SJSA1 (cell line): ENCODE measurements at regions not wholly inside any gene's neighbourhood (a gene's known extent, or its start where the extent isn't known, plus 50 kb on each side); places are given as distances from the start of the nearest gene placed in this dataset.

Source experiments
- DNase-seq, 2 experiments: peaks; one replicate each; pipeline ENCODE4 v3.0.0-alpha.2; 2015 to 2020; ENCODE audit warnings: low spot score in 2 of 2, low read depth in 1 of 2
- H3K27ac ChIP-seq: fragments of 250-450 bp; sonication (Bioruptor Pico); 2 replicates; pipeline ENCODE4 v1.5.1; 2020; ENCODE audit warnings: mild to moderate bottlenecking, moderate library complexity
- H3K27me3 ChIP-seq: fragments of 250-450 bp; sonication (Bioruptor Pico); replicated peaks from 2 replicates; pipeline ENCODE4 v1.5.1; 2020; ENCODE audit warnings: mild to moderate bottlenecking, moderate library complexity
- H3K36me3 ChIP-seq: fragments of 250-450 bp; sonication (Bioruptor Pico); 2 replicates; pipeline ENCODE4 v1.5.1; 2020; ENCODE audit warnings: mild to moderate bottlenecking
- H3K4me1 ChIP-seq: fragments of 250-450 bp; sonication (Bioruptor Pico); replicated peaks from 2 replicates; pipeline ENCODE4 v1.6.1; 2021; ENCODE audit warnings: mild to moderate bottlenecking
- H3K4me3 ChIP-seq: fragments of 250-450 bp; sonication (Bioruptor Pico); 2 replicates; pipeline ENCODE4 v1.5.1; 2020; ENCODE audit warnings: mild to moderate bottlenecking
- H3K9me3 ChIP-seq: fragments of 250-450 bp; sonication (Bioruptor Pico); replicated peaks from 2 replicates; pipeline ENCODE4 v1.5.1; 2020; ENCODE audit warnings: mild to moderate bottlenecking

DNA sequence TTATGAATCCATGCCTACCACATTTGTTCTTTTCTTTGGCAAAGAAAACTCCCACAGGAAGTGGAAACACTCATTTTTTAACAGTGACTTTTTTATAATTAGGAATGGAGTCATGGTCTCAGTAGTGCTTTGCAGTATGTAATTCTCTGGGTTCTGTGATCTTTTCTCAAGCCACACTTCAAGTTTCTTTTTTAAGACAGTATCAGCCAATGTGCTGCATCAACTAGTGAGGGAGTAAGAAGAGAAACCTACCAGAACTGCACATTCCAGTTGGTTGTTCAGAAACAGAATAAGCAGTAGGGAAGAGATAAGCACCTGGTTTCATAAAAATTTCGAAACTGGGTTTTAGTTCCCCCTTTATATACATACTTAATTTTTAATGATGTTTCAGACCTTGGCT, 126.3 kb downstream of the FOXB1 start:
- no peaks in the 10 kb centered on the region for H3K9me3 ChIP-seq
- H3K27ac ChIP-seq, result no peak overlapping the region
- DNase-seq, result no peak

DNA sequence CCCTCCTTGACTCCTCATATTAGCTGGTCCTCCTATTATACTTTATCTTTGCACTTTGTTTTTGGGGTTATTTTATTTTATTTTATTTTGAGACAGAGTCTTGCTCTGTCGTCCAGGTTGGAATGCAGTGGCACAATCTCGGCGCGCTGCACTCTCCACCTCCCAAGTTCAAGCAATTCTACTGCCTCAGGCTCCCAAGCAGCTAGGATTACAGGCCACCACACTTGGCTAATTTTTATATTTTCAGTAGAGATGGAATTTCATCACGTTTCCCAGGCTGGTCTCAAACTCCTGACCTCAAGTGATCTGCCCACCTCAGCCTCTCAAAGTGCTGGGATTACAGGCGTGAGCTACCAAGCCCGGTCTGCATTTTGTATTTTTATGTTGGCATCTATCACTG, 126.7 kb downstream of the FOXB1 start:
- Histone ChIP-seq H3K36me3 (no peaks in the 10 kb centered on the region), H3K27me3 (no peaks in the 10 kb centered on the region), H3K27ac (no peak overlapping the region), H3K9me3 (no peaks in the 10 kb centered on the region), H3K4me1 (peaks cover 21% of the 10 kb centered on the region), H3K4me3 (no peak overlapping the region)
- DNase-seq, result no peak

More for the DNA sequence above, 126.3 kb downstream of the FOXB1 start:
- Histone ChIP-seq H3K36me3 (no peaks in the 10 kb centered on the region), H3K27me3 (no peaks in the 10 kb centered on the region), H3K4me3 (no peak overlapping the region), H3K4me1 (peaks cover 17% of the 10 kb centered on the region)

DNA sequence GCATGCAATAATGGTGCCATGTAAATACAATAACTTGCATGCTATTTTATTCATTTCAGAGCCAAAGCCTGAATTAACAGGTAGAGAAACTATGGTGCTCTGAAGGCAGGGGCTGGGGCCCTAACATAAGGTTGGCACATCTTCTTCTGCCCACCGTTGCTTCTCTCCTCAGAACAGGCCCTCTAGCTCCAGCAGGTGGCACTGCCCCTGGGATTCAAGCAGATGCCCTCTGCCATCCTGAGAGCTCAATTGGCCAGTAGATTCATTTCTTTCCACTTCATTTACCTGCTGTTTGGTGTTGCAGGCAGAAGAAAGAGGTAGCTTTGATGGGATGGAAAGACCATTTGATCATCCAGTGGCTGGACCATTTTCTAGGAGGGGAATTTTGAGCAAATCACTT, 130.5 kb downstream of the FOXB1 start:
- no peak for DNase-seq
- H3K9me3 ChIP-seq, result no peaks in the 10 kb centered on the region
- no peaks in the 10 kb centered on the region for H3K36me3 ChIP-seq
- no peaks in the 10 kb centered on the region for H3K27me3 ChIP-seq
- no peak overlapping the region for H3K4me3 ChIP-seq
- H3K4me1 ChIP-seq, result peaks cover 32% of the 10 kb centered on the region
- H3K27ac ChIP-seq, result no peak overlapping the region

DNA sequence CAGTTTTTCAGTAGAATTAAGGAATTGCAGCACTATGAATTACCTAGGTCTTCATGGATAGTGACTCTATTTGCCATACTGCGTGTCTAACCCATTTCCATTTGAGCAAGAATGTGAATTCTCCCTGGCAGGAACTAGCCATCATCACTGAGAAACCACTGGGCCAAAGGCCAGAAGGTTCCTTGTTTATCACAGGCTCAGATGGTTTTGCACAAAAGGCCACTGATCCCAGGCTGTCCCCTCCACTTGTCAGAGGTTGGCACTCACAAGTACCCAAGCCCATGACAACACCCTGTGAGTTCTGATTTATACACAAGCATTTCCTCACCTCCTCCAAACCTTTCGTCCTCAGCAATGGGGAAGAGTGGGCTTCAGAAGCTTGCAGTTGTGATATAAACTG, 131.8 kb downstream of the FOXB1 start:
- Histone ChIP-seq H3K4me3 (no peak overlapping the region), H3K27ac (0 out of 2 replicates have a peak overlapping the region, but pooled peaks have one; percentile 4), H3K4me1 (peaks cover 32% of the 10 kb centered on the region), H3K9me3 (no peaks in the 10 kb centered on the region), H3K27me3 (no peaks in the 10 kb centered on the region), H3K36me3 (no peaks in the 10 kb centered on the region)
- no peak for DNase-seq

DNA sequence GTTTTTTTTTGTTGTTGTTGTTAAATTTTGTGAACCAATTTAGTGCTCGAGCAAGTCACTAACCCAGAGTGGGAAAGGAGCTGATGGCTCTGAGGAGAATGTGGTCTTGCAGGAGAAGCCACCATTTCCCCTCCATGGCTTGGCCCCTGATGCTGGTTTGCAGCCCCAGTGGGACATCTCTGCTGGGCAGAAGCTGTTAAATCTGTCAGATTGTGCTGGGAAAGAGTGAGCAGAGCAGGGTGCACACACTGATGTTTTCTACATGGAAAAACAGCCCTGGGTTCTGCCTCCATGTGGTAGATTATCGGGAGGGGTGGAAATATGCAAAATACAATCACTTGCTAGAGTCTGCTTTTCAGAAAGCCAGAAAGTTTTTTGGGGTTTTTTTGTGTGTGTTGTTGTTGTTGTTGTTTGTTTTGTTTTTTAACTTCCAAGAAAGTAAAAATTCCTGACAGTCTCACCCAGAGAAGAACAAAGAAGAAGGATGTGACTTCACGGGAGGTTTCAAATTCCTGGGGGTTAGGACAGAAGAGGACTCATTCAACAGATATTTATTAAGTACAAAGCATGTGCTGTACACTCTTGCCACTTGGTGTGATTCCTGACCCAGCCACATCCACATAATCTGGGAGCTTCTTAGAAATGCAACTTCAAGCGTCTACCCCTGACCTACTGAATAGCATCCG, 133.7 kb downstream of the FOXB1 start:
- peaks cover 32% of the 10 kb centered on the region for H3K4me1 ChIP-seq
- no peaks in the 10 kb centered on the region for H3K9me3 ChIP-seq
- no peak overlapping the region for H3K4me3 ChIP-seq
- H3K27me3 ChIP-seq, result no peaks in the 10 kb centered on the region
- peak; percentile 84 to 94 for DNase-seq
- no peaks in the 10 kb centered on the region for H3K36me3 ChIP-seq
- peak overlapping the region; percentile 86 for H3K27ac ChIP-seq

DNA sequence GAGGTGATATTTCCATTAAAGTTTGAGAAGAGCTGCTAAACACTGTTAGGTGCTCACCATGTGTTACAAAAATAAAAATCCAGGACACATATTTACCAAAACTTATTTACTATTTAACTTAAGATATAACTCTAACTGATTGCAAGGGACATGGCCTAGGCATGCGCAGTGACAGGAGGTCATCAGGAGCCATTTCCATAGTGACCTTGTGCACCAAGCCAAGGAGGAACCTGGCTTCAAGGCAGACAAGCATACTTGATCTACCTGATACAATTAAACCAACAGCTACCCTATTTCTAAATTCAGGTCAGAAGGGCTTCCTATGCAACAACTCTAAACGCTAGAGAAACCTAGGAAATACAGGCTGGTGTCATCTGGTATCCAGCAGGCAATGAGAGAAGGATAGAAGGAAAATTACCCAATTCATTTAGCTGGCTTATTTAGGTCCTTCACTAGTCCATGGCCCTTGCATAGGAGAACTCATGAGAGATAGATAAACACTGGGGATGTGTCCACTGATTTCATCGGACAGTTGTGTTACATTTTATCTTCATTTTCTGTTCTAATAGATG, 134.4 kb downstream of the FOXB1 start:
- peak overlapping the region; percentile 86 for H3K27ac ChIP-seq
- no peak for DNase-seq
- no peaks in the 10 kb centered on the region for H3K9me3 ChIP-seq
- no peak overlapping the region for H3K4me3 ChIP-seq
- no peaks in the 10 kb centered on the region for H3K27me3 ChIP-seq
- no peaks in the 10 kb centered on the region for H3K36me3 ChIP-seq
- H3K4me1 ChIP-seq, result peaks cover 32% of the 10 kb centered on the region

DNA sequence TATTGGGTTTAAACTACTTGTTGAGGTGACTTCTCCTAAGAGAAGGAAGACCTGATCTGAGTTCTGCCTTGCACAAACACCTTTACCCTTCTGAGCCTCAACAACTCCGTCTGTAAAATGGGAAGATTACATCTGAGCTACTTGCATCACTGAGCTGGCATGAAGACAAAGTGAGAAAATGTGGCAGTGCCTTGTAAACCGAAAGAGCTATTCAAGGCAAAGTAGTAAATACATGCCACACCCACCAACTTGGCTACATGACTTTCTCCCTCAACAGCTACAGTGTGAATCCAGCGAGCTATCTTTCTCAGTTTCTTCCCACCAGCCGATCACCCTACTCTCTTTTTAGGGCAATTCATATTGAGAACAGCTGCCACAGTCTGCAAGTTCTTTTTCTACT, 148.3 kb downstream of the FOXB1 start:
- DNase-seq, result no peak
- no peak overlapping the region for H3K4me3 ChIP-seq
- H3K27ac ChIP-seq, result no peak overlapping the region
- H3K27me3 ChIP-seq, result no peaks in the 10 kb centered on the region
- H3K36me3 ChIP-seq, result no peaks in the 10 kb centered on the region
- H3K4me1 ChIP-seq, result peaks cover 28% of the 10 kb centered on the region
- no peaks in the 10 kb centered on the region for H3K9me3 ChIP-seq

DNA sequence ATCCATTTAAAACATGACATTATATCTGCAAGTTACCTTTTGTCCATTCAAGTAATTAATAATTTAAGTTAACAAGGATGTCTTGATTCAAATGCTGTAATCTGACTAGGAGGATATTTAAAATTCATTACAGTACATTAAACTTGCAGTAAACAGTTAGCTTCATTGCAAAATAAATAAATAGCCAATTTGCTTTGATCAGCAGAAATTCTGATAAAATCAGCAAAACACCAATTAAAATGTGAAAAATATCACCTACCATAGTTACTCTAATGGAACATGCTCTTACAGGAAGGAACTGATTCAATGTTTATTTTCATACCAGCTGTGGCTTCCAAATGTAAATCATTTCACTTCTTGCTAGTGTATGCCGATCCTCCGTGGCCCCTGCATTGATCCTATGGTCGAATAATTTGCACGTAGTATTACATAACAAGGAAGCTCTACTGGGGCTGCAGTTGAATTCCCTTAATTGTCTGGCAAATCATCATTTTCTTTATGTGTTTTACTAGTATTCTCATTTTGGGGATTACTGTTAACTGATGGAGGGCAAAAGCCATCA, 150.7 kb downstream of the FOXB1 start:
- Histone ChIP-seq H3K27me3 (no peaks in the 10 kb centered on the region), H3K27ac (peak overlapping the region; percentile 93), H3K9me3 (no peaks in the 10 kb centered on the region), H3K36me3 (no peaks in the 10 kb centered on the region), H3K4me3 (no peak overlapping the region), H3K4me1 (peaks cover 28% of the 10 kb centered on the region)
- DNase-seq, result peak in 1 of 2 experiments; percentile 54

DNA sequence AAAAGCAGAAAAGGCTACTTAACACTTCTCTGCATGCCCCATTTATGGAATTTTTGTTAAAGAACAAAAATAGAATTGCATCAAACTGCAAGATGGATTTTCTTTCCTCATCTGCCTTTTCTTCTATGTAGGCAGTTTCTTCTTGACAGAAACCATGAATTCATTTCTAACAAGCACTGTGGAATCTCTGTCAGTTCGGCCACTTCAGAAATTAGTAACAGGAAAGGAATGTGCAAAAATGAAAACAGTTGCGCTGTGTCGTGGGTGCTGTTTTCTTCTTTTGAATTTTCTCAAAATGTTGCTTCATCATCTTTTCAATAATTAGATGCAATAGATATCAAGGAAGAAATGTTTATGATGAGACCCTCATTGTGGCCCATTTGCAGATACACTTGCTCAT, 151.6 kb downstream of the FOXB1 start:
- Histone ChIP-seq H3K4me1 (peaks cover 28% of the 10 kb centered on the region), H3K9me3 (no peaks in the 10 kb centered on the region), H3K27me3 (no peaks in the 10 kb centered on the region), H3K4me3 (peak overlapping the region; percentile 1; the same call in 1 of the 2 replicates), H3K27ac (peak overlapping the region; percentile 93), H3K36me3 (no peaks in the 10 kb centered on the region)
- peak in 1 of 2 experiments; percentile 81 for DNase-seq

DNA sequence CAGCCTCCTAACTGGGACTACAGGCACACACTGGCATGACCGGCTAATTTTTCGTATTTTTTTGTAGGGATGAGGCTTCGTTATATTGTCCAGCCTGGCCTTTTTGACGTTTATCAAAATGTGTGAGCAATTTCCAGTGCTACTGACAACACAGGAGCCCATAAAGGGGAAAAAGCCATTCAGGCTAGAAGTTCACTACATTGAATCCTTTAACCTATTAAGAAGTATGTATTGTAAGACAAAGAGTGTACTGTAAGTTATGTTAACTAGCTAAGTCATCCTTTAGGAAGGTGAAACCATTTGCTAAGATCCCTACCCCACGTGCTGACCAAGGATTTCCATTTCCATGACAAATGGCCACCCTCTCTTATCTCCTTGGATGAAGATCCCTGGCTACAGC, 156.8 kb downstream of the FOXB1 start:
- Histone ChIP-seq H3K9me3 (no peaks in the 10 kb centered on the region), H3K36me3 (no peaks in the 10 kb centered on the region), H3K27ac (no peak overlapping the region), H3K4me3 (no peak overlapping the region), H3K27me3 (no peaks in the 10 kb centered on the region), H3K4me1 (peaks cover 9% of the 10 kb centered on the region)
- no peak for DNase-seq

DNA sequence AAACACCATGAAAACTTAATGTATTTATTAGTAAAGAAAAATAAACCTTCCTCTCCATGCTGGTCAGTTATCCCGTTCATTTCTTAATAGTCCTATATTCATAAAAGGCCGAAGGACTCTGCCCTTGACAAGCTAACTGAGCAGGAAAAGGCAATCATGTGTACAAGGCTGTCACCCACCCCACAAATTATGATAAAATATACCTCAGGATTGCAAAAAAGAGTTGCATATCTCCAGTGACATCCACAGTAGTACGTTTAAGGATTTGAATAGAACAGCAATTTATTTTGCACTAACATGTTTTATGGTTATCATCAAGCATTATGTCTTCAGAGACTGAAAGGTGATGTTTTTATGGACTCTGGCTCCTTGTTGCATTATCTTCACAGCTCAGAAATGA, 157.6 kb downstream of the FOXB1 start:
- Histone ChIP-seq H3K27ac (no peak overlapping the region), H3K9me3 (no peaks in the 10 kb centered on the region), H3K4me3 (no peak overlapping the region), H3K27me3 (no peaks in the 10 kb centered on the region), H3K36me3 (no peaks in the 10 kb centered on the region), H3K4me1 (peaks cover 1% of the 10 kb centered on the region)
- no peak for DNase-seq

DNA sequence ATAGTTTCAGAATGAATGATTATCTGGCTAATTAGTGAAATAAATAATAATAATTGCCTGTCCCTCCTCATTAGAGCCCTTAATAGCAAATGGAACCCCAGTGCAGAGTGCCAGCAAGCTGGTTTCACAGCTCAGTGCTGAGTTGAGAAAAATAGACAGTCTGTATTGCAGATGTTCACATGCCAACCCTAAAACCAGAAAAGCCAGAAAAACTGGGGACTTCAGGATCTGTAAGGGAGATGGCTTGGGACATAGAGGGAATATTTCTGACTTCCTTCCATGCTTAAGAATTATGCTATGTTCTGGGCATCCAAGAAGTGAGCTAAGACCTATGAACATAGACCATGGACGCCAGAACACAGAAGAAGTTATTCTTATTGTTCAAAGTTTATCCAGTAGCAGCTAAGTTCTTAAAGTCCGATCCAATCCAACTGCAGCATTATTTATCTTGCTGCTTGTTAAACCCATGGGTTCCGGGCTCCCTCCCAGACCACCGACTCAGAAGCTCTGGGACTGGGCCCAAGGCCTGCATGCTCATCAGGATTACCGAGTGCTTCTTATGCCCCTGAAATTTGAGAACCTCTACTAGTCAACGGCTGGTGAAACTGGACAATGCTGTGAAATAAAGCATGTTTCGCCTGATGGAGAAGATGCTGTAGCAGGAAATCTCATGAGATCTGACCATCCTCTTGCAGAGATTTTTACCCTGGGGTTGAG, 158.3 kb downstream of the FOXB1 start:
- Histone ChIP-seq H3K27me3 (no peaks in the 10 kb centered on the region), H3K27ac (no peak overlapping the region)

DNA sequence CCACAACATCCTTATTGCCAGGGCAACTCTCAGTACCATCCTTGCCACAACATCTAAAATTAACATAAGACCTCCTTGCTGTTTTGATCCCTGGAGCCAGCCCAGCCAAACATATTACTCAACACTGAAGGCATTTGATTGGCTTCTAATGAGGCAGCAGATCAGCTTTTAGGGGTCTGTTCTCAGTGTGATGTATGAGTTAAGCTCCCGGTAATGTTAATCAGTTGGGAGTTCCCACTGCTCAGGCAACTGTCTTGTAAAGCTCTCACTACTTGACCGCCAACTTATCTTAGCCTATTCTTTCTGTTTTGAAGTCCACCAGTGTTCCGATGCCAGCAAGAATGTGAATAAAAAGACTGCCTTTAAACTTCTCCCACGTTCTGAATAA, 158.9 kb downstream of the FOXB1 start:
- no peak for DNase-seq
- no peak overlapping the region for H3K4me3 ChIP-seq
- H3K36me3 ChIP-seq, result no peaks in the 10 kb centered on the region
- no peaks in the 10 kb centered on the region for H3K9me3 ChIP-seq
- H3K27me3 ChIP-seq, result no peaks in the 10 kb centered on the region
- H3K4me1 ChIP-seq, result no peaks in the 10 kb centered on the region
- no peak overlapping the region for H3K27ac ChIP-seq

More for the DNA sequence above, 158.3 kb downstream of the FOXB1 start:
- no peak for DNase-seq
- Histone ChIP-seq H3K4me3 (no peak overlapping the region), H3K9me3 (no peaks in the 10 kb centered on the region), H3K36me3 (no peaks in the 10 kb centered on the region), H3K4me1 (no peaks in the 10 kb centered on the region)

DNA sequence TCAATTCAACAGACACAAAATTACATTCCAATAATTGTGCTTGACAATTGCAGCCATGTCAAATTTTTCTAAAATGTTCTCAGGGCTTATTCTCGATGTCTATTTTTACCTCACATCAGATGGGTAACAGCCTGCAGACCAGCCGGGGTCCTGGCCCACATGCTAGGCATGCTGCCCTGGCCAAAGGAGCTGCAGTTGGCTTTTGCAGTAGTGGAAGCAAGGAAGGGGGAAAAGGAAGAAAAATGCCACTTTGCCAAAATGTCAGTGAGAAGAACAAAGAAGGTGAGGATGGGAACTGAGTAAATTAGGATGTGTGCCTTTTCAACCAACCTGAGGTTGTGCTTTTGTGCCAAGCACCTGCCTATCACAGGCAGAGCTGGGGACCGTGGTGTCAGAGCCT, 161.0 kb downstream of the FOXB1 start:
- Histone ChIP-seq H3K4me1 (no peaks in the 10 kb centered on the region), H3K4me3 (no peak overlapping the region), H3K9me3 (no peaks in the 10 kb centered on the region), H3K27ac (no peak overlapping the region), H3K27me3 (no peaks in the 10 kb centered on the region), H3K36me3 (no peaks in the 10 kb centered on the region)
- no peak for DNase-seq
